NCI-H2171 (cell line): ENCODE measurements at regions not wholly inside any gene's neighbourhood (a gene's known extent, or its start where the extent isn't known, plus 50 kb on each side); places are given as distances from the start of the nearest gene placed in this dataset.
"Not testable (repeated sequence)": the region's sequence is repeated elsewhere in the genome, so short reads cannot be mapped to it uniquely, and the experiment has no call there.

ENCODE experiments used
- DNase-seq: peaks from one replicate; lab custom pipeline; 2025; lab: John Stamatoyannopoulos, UW

DNA sequence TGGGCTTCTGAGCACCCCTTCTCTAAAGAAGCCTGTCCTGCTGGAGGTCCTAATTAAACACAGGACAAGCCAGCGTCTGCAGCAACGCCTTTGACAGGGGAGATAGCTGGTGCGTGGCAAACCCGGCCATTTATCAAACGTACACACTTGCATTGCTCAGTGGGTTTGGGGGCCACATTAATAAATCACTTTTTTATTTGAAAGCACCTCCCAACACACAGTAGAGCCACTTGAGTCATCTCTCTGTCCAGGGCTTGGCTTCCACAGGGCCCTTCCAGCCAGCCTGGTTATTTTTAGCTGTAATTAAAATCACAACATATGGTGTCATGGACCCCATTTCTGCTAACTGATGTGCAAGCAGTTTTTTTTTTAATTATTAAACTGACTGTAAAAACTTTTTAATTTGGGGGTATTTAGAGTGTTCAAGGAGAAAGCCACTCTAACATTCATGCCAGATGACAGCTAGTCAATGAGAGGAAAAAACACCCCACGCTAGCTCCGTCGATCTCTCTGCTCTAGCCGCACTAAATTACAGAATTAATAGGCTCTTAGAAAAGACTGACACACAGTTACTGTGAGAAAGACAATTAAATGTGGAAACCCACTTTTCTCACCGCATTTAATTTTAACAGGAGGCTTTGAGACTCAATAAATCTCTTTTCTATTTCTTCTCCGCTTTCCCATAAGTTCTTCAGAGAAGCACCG, 201.0 kb upstream of the WSCD1 start:
- no peak for DNase-seq

DNA sequence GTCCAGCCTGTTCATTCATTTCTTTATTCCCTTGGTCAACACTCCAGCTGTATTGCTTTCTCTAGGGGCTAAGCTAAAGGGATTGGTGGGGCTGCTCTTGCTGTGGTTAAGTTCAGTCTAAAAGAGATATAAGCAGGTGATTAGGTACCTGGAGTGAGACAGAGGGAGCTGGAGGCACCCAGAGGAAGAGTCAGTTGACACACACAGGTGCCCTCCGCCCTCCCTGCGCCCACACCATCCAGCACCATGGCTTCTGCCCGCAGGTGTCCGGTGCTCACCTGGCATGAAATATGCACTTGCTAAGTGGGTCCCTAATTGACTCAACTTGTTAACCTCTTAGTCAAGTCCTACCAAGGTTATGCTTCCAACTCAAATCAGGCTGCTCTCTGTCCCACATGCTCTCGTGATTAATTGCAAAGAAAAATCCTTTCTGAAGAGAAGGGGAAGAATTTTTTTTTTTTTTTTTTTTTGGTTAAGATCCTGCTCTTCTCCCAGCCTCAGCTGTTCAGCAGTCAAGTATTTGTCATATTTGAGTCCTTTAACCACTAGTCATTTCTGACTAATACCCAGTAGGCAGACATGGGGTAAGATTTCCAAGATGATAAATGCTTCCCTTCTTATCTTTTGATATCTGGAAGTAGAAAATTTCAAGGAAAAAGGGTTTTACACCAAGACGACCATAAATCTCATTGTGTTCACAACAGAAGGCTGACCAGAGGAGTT, 199.8 kb upstream of the WSCD1 start:
- no peak for DNase-seq

DNA sequence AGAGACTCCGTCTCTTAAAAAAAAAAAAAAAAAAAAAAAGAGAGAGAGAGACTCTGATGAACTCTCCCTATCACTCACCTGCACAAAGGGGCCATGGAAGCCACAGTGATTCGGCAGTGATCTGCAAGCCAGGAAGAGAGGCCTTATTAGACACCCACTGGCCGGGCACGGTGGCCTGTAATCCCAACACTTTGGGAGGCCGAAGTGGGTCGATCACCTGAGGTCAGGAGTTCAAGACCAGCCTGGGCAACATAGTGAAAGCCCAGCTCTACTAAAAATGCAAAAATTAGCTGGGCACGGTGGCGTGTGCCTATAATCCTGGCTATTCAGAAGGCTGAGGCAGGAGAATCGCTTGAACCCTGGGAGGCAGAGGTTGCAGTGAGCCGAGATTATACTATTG, 198.5 kb upstream of the WSCD1 start:
- DNase-seq: no peak

DNA sequence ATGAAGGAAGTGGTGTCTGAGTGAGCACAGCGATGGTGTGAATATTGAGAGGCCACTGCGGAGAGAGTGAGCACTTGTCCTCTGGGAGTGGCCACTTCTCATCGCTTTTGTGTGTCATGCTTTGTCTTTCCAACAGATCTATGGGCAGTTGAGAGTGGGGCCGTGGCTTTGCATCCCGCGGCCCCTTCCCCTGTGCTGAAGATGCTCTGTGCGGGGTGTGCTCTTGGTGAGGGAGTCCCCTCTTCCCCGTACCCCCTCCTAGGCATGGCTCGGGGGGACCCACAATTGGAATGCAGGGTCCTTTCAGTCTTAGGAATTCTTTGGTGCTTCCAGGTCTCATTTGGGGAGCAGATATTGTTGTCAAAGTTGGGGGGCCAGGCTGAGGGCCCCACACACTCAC, 197.3 kb upstream of the WSCD1 start:
- DNase-seq: no peak

DNA sequence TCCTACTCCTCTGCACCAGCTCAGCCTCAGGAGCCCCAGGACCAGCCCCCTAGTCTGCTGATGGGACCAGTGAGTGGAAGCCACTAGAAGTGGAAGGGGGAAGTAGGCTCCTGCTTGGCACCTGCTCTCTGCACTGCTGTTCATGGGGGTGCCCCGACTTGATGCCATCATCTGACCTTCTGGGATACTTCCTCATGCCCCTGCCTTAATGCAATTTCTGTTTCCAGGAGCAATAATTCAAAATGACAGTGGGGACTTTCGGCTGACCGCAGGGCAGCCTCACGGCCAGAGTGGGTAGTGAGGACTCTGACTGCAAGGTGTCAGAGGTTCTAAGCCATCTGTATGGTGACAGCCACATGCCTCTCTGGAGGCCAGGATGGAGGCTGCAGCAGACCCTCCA, 196.4 kb upstream of the WSCD1 start:
- DNase-seq: no peak

DNA sequence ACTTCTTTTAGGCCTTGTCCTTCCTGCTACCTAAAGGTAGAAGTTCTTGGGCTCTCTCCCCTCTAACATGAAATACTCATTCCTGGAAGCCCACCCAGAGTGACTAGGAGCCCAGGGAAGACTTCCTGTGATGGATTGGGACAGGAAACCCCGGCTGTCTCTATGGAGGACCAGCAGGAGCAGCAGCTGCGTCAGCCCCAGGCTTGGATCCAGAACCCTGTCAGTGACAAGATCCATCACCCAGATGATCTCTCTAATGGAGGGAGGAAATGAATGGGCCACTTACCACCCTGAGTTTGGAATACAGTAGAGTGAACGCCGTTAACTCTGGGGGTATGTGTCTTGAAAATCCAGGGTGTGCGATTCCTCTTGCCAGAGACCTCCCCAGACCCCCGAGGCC, 195.7 kb upstream of the WSCD1 start:
- DNase-seq: no peak

DNA sequence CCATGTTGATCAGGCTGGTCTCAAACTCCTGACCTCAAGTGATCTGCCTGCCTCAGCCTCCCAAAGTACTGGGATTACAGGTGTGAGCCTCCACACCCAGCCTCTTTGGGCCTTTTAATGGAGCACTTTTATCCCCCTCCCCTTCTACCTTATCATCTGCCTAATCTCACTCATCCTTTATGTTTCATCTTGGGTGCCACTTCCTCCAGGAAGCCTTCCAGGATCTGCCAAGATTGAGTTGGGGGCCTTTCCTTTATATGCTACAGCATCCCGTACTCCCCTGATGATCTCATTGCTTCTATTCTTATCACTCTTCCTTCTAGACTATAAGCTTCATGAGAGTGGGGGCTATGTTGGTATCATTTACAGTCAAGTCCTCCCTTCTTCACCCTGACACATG, 192.8 kb upstream of the WSCD1 start:
- DNase-seq: no peak

DNA sequence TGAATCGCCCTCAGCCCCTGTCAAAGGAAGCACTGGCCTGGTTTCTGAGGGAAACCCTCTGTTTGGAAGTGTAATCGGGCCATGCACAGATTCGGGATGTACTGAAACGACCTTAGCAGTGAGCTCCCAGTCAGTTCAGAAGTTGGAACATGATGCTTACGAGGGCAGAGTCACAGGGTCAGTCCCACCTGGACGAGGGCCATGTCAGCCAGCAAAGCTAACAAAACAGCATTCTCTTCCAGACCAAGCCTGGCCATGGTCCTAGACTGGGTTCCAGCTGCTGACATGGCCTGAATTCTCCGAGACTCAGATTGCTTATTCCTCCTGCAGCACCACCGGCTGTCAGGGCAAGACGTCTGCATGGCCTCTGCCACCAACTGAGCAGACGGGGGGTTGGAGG, 192.2 kb upstream of the WSCD1 start:
- no peak for DNase-seq

DNA sequence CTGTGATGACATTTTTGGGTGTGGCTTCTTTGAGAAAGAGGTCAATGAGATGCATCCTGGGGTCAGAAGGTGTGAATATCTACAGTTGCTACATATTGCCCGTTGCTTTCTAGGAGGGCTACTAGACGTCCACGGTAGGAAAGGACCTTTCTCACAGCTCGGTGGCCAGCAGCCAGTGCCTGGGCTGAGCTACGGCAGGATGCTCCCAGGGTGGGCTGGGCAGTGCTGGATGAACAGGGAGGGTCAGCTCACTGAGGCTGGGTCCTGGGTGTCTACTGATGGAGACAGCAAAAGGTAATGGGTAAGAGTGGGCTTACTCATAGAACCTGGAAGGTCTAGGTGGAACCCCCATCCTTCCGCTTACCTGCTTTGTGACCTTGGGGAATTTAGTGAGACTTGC, 188.3 kb upstream of the WSCD1 start:
- no peak for DNase-seq

DNA sequence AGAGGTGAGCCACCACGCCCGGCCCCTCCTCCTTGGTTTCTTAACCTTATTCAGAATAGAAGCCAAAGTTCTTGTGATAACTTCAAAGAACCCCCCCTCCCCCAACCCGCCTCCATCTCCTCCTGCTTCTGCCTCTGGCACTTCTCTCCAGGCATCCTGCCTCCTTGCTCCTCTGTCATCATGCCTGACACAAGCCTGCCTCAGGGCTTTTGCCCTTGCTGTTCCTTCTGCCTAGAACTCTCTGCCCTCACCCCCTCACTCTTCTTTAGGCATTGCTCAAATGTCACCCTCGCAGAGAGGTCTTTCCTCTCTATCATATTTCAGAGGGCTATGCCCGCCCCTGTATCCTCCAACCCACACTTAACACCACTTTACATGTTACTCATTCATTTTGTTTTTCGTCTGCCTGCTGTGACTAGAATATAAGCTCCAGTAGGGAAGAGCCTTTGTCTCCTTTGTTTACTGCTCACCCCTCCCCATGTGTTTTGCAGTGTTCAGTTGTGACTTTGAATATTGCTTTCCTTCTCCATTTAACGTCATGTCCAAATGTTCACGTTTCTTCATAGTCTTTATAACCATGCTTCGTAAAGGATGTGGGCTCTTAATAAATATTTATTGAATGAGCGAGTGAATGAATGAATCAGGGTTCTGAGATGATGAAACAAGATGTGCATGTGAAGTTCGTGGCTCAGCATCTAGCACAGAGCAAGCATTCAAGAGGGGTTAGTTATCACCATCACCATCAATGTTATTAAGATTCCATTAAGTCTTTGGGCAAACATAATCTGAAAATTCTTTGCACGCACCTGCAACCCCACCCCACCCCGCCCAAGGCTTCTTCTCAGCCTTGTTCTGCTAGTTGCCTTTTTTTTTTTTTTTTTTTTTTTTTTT, 186.2 kb upstream of the WSCD1 start:
- DNase-seq: no peak

DNA sequence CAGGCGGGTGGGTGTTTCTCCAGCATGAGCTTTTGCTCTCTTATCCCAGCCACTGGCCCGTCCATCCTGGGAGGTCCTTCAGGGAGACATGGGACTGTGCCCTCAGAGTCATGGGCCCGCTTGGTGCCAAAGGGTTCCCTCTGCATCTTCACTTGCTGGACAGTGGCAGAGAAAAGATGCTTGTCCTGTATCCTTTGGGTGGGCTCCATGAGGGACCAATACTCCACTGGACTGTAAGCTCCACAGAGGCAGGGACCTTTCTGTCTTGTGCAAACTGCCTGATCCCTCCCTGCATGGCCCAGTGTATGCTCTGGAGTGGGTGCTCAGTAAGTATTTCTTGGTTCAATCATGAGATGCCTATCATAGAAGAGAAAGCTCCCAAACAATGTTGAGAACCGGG, 184.8 kb upstream of the WSCD1 start:
- DNase-seq: no peak

DNA sequence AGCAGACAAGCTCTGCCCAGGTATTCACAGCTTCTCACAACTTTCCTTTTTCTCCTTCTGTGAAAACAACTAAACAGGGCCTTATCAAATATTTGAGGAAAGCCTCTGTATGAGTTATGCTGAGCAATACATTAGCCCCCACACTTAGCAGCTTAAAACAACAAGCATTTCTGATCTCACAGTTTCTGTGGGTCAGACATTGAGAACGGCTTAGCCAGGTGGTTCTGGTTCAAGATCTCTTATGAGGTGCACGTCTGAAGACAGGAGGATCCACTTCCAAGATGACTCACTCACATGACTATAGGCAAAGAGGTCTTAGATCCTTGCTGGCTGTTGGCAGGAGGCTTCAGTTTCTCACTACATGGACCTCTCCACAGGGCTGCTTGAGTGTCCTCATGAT, 181.4 kb upstream of the WSCD1 start:
- DNase-seq: no peak

DNA sequence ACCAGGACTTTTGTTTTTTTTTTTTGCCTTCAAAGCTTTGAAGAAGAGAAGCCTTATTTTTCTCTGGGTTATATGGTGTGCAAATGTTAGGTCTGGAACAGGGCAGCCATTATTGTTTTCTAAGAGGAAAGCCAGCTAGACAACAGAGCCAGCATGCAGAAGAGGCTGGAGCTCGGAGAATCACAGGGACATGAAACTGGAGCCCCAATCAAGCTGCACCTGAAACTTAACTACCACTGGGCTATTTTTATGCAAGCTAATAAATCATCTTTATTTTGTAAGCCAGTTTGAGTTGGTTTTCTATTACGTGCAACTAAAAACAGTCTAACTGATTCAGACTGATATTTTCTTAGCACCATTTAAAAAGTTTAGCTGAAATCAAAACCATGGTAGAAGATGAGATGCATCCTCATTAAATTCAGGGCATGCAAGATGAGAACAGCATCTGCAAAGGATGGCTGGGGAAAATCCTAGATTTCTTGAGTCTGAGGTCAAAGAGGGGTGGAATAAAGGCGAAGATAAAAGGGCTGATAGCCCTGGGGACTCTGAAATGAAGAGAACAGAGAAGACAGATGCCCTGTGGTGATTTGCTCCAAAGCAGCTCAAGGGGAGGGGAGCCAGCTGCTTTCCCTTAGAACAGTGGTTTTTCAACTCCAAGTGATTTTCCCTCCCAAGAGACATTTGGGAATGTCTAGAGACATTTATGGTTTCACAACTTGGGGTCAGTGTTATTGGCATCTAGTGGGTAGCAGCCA, 177.1 kb upstream of the WSCD1 start:
- no peak for DNase-seq

DNA sequence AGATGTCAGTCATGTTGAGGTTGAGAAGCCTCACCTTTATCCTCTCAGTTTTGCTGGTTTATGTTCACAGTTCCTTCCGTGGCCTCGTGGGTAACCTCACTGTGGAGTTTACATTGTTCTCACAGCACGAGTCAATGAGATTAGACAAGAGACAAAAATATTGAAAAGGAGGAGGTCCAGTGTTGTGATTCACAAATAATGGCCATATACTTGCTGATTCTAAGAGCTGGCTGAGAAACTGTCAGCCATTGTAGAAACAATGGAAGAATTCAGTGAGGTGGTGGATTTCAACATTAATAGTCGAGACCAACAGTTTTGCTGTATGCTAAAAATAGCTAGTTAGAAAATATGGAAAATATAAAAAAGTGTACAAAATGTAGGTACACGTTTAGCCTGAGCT, 176.4 kb upstream of the WSCD1 start:
- no peak for DNase-seq

DNA sequence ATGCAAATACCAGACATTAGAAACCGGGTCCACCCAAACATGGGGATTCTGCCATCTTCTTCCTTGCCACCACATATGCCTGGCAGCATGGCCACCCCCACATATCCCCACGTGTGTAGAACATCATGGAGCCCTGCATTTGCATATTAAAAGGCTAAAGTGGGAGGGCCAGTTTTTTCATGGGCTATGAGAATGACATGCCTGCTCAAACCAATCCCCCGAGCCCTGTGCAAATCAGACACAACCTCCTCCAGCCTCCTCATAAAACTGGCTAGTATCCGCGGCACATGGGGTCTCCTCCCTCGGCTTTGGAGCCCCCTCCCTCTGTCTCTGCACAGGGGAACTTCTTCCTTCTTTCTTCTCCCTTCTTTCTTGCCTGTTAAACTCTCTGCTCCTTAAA, 174.9 kb upstream of the WSCD1 start:
- DNase-seq: no peak

DNA sequence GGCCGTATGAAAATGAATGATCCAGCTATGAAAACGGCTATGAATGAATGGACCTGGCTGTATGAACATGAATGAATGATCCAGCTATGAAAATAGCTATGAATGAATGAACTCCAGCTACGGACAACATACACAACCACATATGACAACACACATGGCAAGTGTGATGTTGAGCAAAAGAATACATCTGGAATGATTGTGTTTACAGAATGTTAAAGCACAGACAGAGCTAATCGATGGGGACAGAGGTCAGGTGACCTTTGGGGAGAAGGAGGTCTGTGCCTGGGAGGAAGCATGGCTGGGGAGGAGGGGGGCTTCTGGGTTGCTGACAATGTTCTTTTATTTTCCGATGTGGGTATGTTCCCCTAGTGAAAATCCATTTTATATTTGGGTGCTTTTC, 174.0 kb upstream of the WSCD1 start:
- DNase-seq: no peak

DNA sequence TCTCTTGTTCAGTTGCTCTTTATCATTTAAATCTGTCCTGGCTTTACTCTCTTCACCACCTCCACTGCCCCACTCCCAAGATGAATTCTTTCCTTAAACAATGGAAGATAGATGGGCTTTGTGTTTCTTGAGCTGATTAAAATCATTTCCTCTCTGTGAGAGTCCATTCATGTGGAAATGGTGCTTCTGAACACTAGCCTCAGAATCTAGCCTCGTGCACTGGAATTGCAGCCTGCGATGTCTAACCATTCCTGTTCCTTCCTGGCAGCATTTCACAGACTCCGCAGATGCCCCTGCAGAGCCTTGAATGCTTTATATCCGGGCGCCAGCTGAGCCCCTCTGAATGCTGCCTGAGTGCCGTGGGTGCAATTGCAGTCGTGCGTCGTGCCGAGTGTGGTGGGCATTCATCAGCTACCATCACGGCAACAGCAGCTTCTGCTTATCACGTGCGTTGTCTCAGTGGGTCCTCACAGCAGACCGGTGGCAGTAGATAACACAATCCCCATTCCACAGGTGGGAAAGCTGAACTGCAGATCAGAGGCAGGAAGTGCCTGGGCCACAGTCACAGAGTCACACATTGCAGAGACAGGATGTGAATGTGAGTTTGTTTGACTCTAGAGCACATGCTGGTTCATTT, 172.8 kb upstream of the WSCD1 start:
- no peak for DNase-seq

DNA sequence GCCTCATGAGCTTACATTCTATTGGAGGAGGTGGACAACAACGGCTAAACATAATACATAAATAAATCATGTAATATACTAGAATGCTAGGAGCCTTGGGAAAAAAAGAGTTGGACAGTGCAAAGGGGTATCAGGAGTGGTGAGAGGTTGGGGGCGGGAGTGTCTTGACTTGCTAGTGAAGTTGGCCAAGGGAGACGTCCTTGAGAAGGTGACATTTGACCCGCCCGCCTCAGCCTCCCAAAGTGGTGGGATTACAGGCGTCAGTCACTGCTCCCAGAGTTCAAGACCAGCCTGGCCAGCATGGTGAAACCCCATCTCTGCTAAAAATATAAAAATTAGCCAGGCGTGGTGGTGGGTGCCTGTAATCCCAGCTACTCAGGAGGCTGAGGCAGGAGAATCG, 172.2 kb upstream of the WSCD1 start:
- not testable (repeated sequence) for DNase-seq

DNA sequence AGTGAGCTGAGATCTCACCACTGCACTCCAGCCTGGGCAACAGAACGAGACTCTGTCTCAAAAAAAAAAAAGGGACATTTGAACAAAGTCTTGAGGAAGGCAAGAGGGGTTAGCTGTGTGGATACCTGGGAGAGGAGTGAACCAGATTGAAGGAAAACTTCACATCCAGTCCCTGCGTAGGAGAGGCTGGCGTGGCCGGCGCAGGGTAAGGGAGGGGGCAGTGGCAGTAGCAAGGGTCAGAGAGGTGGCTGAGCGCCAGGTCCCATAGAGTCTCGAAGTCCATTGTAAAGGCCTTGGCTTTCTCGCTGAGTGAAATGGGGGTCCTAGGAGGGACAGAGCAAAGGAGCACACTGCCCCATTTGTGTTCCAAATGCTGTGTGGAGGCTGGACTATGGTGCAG, 171.8 kb upstream of the WSCD1 start:
- no peak for DNase-seq

DNA sequence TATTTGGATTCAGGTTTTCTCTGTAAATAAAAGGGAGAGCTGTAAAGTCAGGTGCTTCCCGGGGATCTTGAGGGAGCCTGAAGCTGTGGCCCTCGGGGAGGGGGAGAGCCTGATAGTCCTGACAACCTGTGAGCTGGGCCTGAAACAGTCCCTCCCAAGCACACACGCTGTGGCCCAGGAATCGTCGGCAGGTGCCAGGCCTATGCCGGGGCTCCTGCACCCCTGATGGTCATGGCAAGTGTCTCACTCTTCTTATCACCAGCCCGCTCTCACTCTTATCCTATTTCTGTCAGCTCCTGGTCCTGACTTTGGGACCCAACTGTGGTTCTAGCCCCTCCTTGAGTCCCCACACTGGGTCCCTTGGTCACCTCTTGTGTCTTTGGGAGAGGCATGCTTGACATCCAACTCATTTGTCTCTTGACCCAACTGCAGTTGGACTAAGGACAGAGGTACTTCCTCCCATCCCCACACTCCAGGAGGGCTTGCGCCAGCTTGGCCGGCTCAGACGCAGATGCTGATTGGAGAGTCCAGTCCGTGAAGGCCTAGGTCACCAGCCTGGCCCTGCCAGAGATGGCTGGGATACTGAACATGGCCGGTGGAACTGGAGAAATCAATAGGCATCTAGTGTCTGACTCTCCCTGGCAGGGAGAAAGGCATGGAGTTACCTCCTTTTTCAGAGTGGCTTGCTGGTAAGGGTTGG, 170.5 kb upstream of the WSCD1 start:
- DNase-seq: no peak

DNA sequence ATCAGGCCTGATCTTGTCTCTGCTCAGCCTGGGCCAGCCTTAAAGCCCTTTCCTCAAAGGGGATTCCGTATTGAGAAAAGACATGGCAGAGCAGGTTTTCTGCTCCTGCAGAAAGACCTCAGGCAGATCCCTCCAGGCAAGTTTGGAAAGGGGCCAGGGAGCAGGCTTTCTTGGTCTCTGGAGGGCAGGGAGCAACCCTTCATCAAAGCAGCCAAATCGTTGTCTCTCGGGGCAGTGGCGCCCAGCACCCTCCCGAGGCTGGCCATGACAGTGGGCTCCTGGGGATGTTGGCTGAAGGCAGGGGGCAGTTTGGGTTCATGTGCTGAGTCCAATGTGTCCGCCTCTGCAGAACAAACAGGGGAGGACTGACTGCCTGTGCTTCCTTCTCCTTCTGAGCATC, 168.4 kb upstream of the WSCD1 start:
- DNase-seq: no peak
